HPDE6-E6E7 (cell line): ENCODE measurements at regions not wholly inside any gene's neighbourhood (a gene's known extent, or its start where the extent isn't known, plus 50 kb on each side); places are given as distances from the start of the nearest gene placed in this dataset.

Source experiments
- DNase-seq: peaks from one replicate; pipeline ENCODE4 v3.0.0; 2011; ENCODE audit warnings: missing footprints; ENCODE audit errors: extremely low spot score

GRCh38 chr12:64999148-64999425, 122.0 kb downstream of the WIF1 start:
- DNase-seq = no peak
